H1 (cell line): ENCODE measurements at regions not wholly inside any gene's neighbourhood (a gene's known extent, or its start where the extent isn't known, plus 50 kb on each side); places are given as distances from the start of the nearest gene placed in this dataset.

Experiments
- CTCF ChIA-PET: fragments of 300-600 bp; sonication (Branson Sonifier 250); formaldehyde crosslinking; loops from one replicate; lab custom pipeline; 2021; ENCODE audit not compliant: partially characterized antibody; lab: Charles Lee
- POLR2A ChIA-PET: fragments of 300-600 bp; sonication (Branson Sonifier 250); formaldehyde crosslinking; loops from one replicate; lab custom pipeline; 2021; ENCODE audit warnings: inconsistent platforms; ENCODE audit not compliant: partially characterized antibody; lab: Charles Lee
- DNase-seq, 2 experiments: peaks; one replicate each; pipeline versions ENCODE4 v3.0.0 to v3.0.0-alpha.2; 2010 to 2022; ENCODE audit warnings: low spot score in 2 of 2, low read depth in 1 of 2, mixed read lengths in 1 of 2
- FAIRE-seq: peaks from 2 replicates; lab custom pipeline; 2011; peaks lifted over from hg19 to GRCh38; lab: Jason Lieb, UNC
- H2AFZ ChIP-seq: 2 replicates; pipeline ENCODE4 v1.8.1; 2012; ENCODE audit warnings: low read length, inconsistent platforms
- H2AK5ac ChIP-seq: 2 replicates; pipeline ENCODE4 v1.6.1; 2013; ENCODE audit warnings: low read depth, low read length
- H2BK120ac ChIP-seq: replicated peaks from 2 replicates; pipeline ENCODE3; 2013; ENCODE audit warnings: low read depth, low read length, inconsistent platforms
- H2BK12ac ChIP-seq: 2 replicates; pipeline ENCODE4 v1.6.1; 2013; ENCODE audit warnings: low read depth, low read length
- H2BK15ac ChIP-seq: 2 replicates; pipeline ENCODE4 v1.6.1; 2013; ENCODE audit warnings: low read length
- H2BK20ac ChIP-seq: 2 replicates; pipeline ENCODE4 v1.6.1; 2013; ENCODE audit warnings: low read length
- H2BK5ac ChIP-seq: 2 replicates; pipeline ENCODE4 v1.6.1; 2013; ENCODE audit warnings: low read depth, low read length
- H3K14ac ChIP-seq: 2 replicates; pipeline ENCODE4 v1.6.1; 2013; ENCODE audit warnings: inconsistent platforms; ENCODE audit not compliant: insufficient read length
- H3K18ac ChIP-seq: 2 replicates; pipeline ENCODE4 v1.6.1; 2013; ENCODE audit warnings: low read length; ENCODE audit errors: extremely low read depth
- H3K23ac ChIP-seq: 2 replicates; pipeline ENCODE4 v1.6.1; 2013; ENCODE audit warnings: inconsistent platforms; ENCODE audit not compliant: insufficient read length
- H3K23me2 ChIP-seq: 2 replicates; pipeline ENCODE4 v1.6.1; 2013; ENCODE audit warnings: low read depth, low read length
- H3K27ac ChIP-seq: 2 replicates; pipeline ENCODE4 v1.6.1; 2011; ENCODE audit warnings: low read depth, low read length, inconsistent platforms
- H3K27me3 ChIP-seq, 4 experiments: replicated peaks in 1 of 4; 1 replicate in 1 of 4; 2 replicates in 3 of 4; pipeline versions ENCODE4 v1.6.1 to v1.8.1; 2011 to 2013; ENCODE audit warnings: low read length in 3 of 4, mild to moderate bottlenecking in 3 of 4, inconsistent platforms in 2 of 4, mixed read lengths in 2 of 4, moderate library complexity in 1 of 4; ENCODE audit not compliant: control insufficient read depth in 3 of 4, insufficient read depth in 3 of 4; ENCODE audit errors: extremely low read depth in 1 of 4
- H3K36me3 ChIP-seq, 4 experiments: 2 replicates each; pipeline versions ENCODE4 v1.6.1 to v1.8.1; 2011 to 2013; ENCODE audit warnings: mild to moderate bottlenecking in 4 of 4, low read length in 3 of 4, moderate library complexity in 2 of 4, control low read depth in 1 of 4, inconsistent platforms in 1 of 4; ENCODE audit not compliant: insufficient read depth in 4 of 4, control insufficient read depth in 2 of 4
- H3K4ac ChIP-seq: replicated peaks from 2 replicates; pipeline ENCODE3; 2013; ENCODE audit warnings: low read length, low read depth, mixed read lengths, inconsistent platforms; ENCODE audit not compliant: insufficient read length
- H3K4me1 ChIP-seq, 4 experiments: replicated peaks in 1 of 4; 1 replicate in 1 of 4; 2 replicates in 3 of 4; pipeline versions ENCODE4 v1.6.1 to v1.8.1; 2011 to 2013; ENCODE audit warnings: low read length in 3 of 4, inconsistent platforms in 2 of 4, mixed read lengths in 1 of 4; ENCODE audit not compliant: insufficient read depth in 4 of 4, control insufficient read depth in 3 of 4
- H3K4me2 ChIP-seq, 2 experiments: 2 replicates each; pipeline versions ENCODE4 v1.6.1 to v1.8.1; 2011 to 2013; ENCODE audit warnings: low read depth in 2 of 2, low read length in 2 of 2, control low read depth in 1 of 2, inconsistent platforms in 1 of 2, mild to moderate bottlenecking in 1 of 2; ENCODE audit not compliant: insufficient read depth in 1 of 2
- H3K4me3 ChIP-seq, 4 experiments: fragments of 200-600, 300-600 bp in 1 of 4; sonication (generic), shearing (Covaris generic), sonication (Bioruptor Twin) in 1 of 4; 2 replicates each; pipeline versions ENCODE4 v1.5.1 to v1.8.1; 2011 to 2016; ENCODE audit warnings: low read length in 4 of 4, low read depth in 3 of 4, control low read depth in 2 of 4, inconsistent platforms in 2 of 4, mild to moderate bottlenecking in 2 of 4, mixed read lengths in 1 of 4, moderate library complexity in 1 of 4; ENCODE audit not compliant: insufficient read depth in 2 of 4; ENCODE audit errors: extremely low read depth in 1 of 4
- H3K56ac ChIP-seq: replicated peaks from 2 replicates; pipeline ENCODE3; 2013; ENCODE audit warnings: low read depth, mild to moderate bottlenecking, mixed read lengths, low read length, inconsistent platforms; ENCODE audit not compliant: insufficient read length
- H3K79me1 ChIP-seq: 2 replicates; pipeline ENCODE4 v1.6.1; 2013; ENCODE audit warnings: low read depth, low read length, control low read depth
- H3K79me2 ChIP-seq, 2 experiments: 2 replicates each; pipeline versions ENCODE4 v1.6.1 to v1.8.1; 2012 to 2013; ENCODE audit warnings: low read length in 2 of 2, mild to moderate bottlenecking in 2 of 2, inconsistent platforms in 1 of 2; ENCODE audit not compliant: insufficient read depth in 2 of 2, control insufficient read depth in 1 of 2
- H3K9ac ChIP-seq, 4 experiments: replicated peaks in 1 of 4; 1 replicate in 1 of 4; 2 replicates in 3 of 4; pipeline versions ENCODE4 v1.6.1 to v1.8.1; 2011 to 2013; ENCODE audit warnings: low read depth in 3 of 4, low read length in 3 of 4, control low read depth in 2 of 4, mild to moderate bottlenecking in 2 of 4, moderate library complexity in 2 of 4, inconsistent platforms in 1 of 4; ENCODE audit errors: extremely low read depth in 1 of 4
- H3K9me3 ChIP-seq, 2 experiments: 2 replicates each; pipeline versions ENCODE4 v1.6.1 to v1.8.1; 2012 to 2013; ENCODE audit warnings: mild to moderate bottlenecking in 2 of 2, moderate library complexity in 2 of 2, control low read depth in 1 of 2, inconsistent platforms in 1 of 2, low read depth in 1 of 2, low read length in 1 of 2, mixed read lengths in 1 of 2; ENCODE audit not compliant: insufficient read depth in 2 of 2
- H4K20me1 ChIP-seq, 2 experiments: replicated peaks in 1 of 2; 2 replicates each; pipeline versions ENCODE3 to v1.8.1; 2011 to 2013; ENCODE audit warnings: inconsistent platforms in 2 of 2, low read length in 2 of 2, mild to moderate bottlenecking in 1 of 2; ENCODE audit not compliant: insufficient read depth in 2 of 2, control insufficient read depth in 1 of 2
- H4K5ac ChIP-seq: 2 replicates; pipeline ENCODE4 v1.6.1; 2013; ENCODE audit warnings: low read length, low read depth, mixed read lengths, inconsistent platforms; ENCODE audit not compliant: insufficient read length
- H4K8ac ChIP-seq: 2 replicates; pipeline ENCODE4 v1.8.0; 2013; ENCODE audit warnings: mild to moderate bottlenecking, moderate library complexity, low read length, inconsistent platforms; ENCODE audit not compliant: insufficient read depth; ENCODE audit errors: extremely low read depth
- H4K91ac ChIP-seq: replicated peaks from 2 replicates; pipeline ENCODE3; 2013; ENCODE audit warnings: low read length, mixed read lengths, inconsistent platforms; ENCODE audit not compliant: insufficient read length
- CBX8 ChIP-seq: fragments of 300-800, 300-1000 bp; sonication (generic); IDR thresholded peaks from 2 replicates; pipeline ENCODE4 v1.7.1; 2016; ENCODE audit warnings: low read depth, low read length, borderline replicate concordance
- KDM5A ChIP-seq: fragments of 200-600 bp; IDR thresholded peaks from 2 replicates; pipeline ENCODE4 v1.7.1; 2012; ENCODE audit warnings: mild to moderate bottlenecking, low read length, inconsistent platforms, mixed read lengths
- PHF8 ChIP-seq: fragments of 200-600 bp; sonication (generic); conservative IDR thresholded peaks from 2 replicates; pipeline ENCODE4 v1.7.1; 2012; ENCODE audit warnings: low read depth, mild to moderate bottlenecking, inconsistent platforms, low read length, moderate library complexity
- RFX5 ChIP-seq: IDR thresholded peaks from 2 replicates; pipeline ENCODE4 v1.6.1; 2011; ENCODE audit warnings: low read depth, low read length, improper control_type of control experiment, borderline replicate concordance
- WGBS, 2 experiments: shearing (Covaris generic) in 1 of 2; methylation state at CpG; one replicate each; pipeline versions ENCODE4 v1.1.6 to v1.1.7; 2013 to 2015; ENCODE audit warnings: low lambda C conversion rate in 2 of 2, mixed read lengths in 2 of 2, inconsistent platforms in 1 of 2, low coverage in 1 of 2, missing lambda C conversion rate in 1 of 2; ENCODE audit not compliant: insufficient replicate concordance in 2 of 2, insufficient coverage in 1 of 2, insufficient read length in 1 of 2; ENCODE audit errors: extremely low coverage in 1 of 2, missing lambda C conversion rate in 1 of 2; 5-methylcytosine and 5-hydroxymethylcytosine counted together

DNA sequence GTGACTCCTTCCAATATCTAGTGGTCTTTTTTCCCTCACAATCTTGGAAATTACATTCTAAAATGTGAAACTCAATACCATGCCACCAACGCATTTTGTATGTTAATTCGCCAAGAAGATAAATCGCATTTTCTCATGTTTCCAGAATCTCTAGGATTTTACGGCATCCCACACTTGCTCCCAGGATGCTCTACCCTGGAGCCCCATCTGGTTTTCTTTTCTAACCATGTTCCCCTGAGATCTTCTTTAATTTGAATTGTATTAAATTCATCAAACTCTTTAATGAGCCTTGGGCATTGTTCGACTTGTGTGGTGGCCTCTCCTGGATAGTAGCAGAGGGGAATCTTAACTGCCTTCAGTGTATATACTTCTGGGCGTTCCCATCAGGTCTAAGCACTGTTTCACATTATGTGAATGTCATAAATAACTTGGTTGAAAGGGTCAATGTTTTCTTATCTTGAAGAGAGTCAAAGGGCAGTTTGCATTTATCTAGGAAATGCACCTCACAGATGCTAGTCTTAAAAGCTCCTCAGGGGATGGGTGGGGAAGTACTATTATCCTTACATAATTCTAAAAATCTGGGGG, 169.1 kb upstream of the MEOX2 start:
- Histone ChIP-seq H2BK5ac (no peak overlapping the region), H3K56ac (no peak overlapping the region), H3K36me3 (no peaks in the 10 kb centered on the region), H3K14ac (no peak overlapping the region), H3K9me3 (no peaks in the 10 kb centered on the region), H3K27ac (no peak overlapping the region), H2BK120ac (no peak overlapping the region), H4K20me1 (no peaks in the 10 kb centered on the region), H4K91ac (no peak overlapping the region), H3K79me2 (no peaks in the 10 kb centered on the region), H3K23me2 (no peaks in the 10 kb centered on the region), H3K4me1 (peaks cover 0 to 2% (median 0%) of the 10 kb centered on the region in 4 experiments; a peak in 1 of 7 replicates), H4K8ac (no peak overlapping the region), H2BK20ac (no peak overlapping the region), H2BK12ac (no peak overlapping the region), H3K4ac (no peak overlapping the region), H3K4me2 (no peak overlapping the region), H3K4me3 (no peak overlapping the region), H3K27me3 (no peaks in the 10 kb centered on the region), H2AK5ac (no peak overlapping the region), H4K5ac (no peak overlapping the region), H3K18ac (no peak overlapping the region), H2BK15ac (no peak overlapping the region), H3K79me1 (no peaks in the 10 kb centered on the region), H3K23ac (no peak overlapping the region), H3K9ac (no peak overlapping the region), H2AFZ (no peak overlapping the region)
- CTCF ChIA-PET, result interaction anchor here (1.0 kb wide), 1 partner anchor 17 kb away, joined by 3 read pairs; no protein-coding TSS in a partner anchor
- no peak for DNase-seq
- POLR2A ChIA-PET, result no interaction called here
- WGBS, 2 experiments, result 95% methylated on average over 6 of the region's 6 CpGs; no CpG with 5 or more reads in 1 of the 2 experiments
- no peak for TF ChIP-seq CBX8
- no peak for TF ChIP-seq PHF8
- TF ChIP-seq KDM5A, result no peak
- no peak for TF ChIP-seq RFX5
- TF ChIP-seq, all 59 proteins: peak for 0
- FAIRE-seq, result no peak
